Superior temporal gyrus (tissue), 1 donor: ENCODE measurements at regions not wholly inside any gene's neighbourhood (a gene's known extent, or its start where the extent isn't known, plus 50 kb on each side); places are given as distances from the start of the nearest gene placed in this dataset.
A peak's percentile ranks its signal among the peaks of the same experiment; 100 is the strongest.

Experiments
- DNase-seq: peaks from one replicate; pipeline ENCODE4 v3.0.0-alpha.2; 2016; ENCODE audit errors: extremely low spot score

DNA sequence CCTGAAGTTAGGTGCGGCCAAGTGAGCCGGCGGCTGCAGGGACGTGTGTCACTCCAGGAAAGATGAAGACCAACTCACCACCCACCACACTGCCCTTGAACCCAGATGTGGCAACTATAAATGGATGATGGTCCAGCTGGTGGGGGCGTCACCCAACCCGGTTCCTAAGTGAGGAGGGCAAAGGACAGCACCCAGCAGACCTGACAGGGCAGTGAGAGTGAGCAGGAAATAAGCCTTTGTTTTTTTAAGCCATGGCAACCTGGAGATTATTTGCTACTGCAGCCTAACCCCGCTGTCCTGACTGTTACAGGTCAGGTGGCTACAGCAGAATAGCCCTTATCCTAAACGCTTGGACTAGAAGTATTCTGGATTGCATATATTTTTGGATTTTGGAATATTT lies 228.9 kb downstream of the CTTN start:
- no peak for DNase-seq

DNA sequence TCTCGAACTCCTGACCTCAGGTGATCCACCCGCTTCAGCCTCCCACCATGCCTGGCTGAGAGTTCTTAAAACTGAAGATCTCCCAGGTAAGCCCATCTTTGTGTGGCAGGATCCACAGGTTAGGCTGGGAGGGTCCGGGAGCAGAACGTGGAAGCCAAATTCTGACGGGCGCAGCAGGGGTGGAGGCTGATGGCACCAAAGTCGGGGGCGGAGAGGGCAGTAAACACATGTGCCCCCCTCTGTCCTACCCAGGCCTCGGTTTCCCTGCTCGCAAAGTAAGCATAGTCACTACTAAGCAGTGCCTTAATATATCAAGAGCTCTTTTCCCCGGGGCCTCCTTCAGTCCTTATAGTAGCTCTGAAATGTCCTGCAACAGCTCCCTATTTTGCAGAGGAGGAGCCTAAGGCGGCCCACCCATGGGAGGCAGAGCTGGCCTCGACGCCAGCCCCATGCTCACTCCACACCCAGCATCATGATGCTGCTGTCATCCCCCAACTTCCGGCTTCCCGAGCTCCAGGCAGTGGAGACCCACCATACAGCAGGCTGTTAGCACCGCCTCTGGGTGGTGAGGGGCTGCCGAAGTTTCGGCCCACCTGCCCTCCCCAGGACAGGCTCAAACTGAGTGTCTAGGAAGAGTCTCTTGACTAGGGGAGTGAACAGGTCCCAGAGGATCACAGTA lies 230.0 kb downstream of the CTTN start:
- no peak for DNase-seq

DNA sequence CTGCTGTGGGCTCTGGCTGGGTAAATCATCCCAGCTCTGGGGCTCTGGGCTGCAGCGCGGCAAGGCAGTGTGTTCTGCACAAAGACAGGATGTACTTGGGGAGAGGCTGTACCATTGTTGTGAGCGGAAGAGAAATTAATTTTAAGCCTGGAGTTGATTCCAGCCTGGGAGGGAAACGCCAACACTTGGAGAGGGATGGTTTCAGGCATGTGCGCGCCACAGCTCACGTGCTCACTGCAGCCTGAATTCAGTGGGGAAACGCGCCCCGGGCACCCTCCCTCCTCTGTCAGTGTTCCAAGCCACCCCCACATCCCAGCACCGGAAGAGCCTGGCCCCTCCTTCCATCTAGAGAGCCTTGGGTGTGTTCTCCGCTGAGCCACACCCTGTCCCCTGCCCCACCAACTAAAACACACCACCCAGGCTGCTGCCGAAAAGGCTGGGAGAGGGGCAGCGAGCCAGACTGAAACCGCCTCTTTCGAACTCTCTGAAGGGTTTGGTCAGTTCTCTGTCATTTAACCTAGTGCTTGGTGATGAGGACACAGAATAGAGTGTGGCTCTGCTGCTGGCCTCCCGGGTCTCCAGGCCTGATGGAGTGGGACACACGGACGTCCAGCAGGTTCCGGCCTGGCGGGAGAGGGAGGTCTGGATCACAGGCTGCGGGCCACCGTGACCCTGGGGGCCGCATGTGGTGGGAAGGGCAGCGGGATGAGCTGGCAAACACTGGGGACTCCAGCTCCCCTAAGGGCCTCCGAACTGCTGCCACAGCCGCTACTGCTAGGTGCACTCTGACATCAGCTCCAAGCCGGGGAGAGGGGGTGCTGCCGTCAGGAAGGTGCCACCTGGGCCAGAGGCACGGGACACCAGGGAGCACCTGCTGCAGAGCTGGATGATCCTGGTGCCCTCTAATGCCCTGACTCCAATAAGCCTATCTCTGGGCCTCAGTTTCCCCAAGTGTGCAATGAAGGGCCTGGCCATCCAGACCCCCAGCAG lies 230.8 kb downstream of the CTTN start:
- DNase-seq = peak; percentile 60

DNA sequence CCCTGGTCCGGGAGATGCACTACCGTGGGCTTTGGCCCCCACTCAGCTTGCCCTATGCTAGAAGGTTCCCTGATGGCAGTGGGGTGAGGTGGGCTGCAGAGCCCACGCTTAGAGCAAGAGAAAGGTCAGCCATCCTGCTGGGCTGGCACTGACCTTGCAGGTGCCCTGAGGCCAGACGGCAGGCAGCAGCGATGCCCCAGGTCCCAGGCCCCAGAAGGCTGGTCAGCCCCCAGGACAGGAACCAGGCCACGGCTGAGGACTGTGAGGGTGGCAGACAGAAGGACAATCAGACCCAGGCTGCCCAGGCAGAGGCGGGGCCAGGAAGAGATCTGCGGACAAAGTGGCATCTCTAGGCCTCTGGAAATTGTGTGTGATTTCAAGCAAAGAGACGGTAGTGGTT lies 231.7 kb downstream of the CTTN start:
- DNase-seq = no peak

DNA sequence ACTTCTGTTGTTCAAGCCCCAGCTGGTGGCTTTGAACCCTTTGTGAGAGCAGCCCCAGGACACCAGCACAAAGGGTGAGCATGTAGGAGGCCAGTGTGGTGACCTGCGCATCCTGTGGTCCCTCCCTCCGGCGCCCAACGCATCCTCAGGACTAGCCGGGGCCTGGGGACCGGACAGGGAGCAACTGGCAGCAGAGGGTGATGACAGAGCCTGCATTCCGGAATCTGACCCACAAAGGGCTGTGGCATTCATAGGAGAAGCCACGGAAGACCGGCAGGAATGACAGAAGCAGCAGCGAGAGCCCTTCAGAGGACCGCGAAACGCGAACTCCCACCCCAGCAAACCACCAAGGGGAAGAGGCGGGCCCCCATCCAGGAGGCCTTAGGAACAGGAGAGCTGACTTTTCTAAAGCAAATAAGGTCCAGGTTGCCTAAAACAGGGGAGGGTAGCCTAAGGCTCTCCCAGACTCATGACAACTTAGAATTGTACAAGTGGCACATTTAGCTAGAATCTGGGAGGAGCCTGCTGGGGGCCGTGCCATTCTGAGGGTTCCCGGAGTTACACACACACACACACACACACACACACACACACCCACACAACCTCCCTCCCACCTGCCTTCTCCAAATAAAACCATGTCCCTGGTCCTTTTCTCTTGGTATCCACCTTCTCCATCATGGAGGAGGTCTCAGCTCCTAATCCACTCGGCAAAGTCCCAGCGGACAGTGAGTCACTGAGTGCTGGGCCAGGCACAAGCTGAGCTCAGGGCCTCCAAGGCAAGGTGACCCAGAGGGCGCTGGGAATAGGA lies 232.7 kb downstream of the CTTN start:
- no peak for DNase-seq

DNA sequence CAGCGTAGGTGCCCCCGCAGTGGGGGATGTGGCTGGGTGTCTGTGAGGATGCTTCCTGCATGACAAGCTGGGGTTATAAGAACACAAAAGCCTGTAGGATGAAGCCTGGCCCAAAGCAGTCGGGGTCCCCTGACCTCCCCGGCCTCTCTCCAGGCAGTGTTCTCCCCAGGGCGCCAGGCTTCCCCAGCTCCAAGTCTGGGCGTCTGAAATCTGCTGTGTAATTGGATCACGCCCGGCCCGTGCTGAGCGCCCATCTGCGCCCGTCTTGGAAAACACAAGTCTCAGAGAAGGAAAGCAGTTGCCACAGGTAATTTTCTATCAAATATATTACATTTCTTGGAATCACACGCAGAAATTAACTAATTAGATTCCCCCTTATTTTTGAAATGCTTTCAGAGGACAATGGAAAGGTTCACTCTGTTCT lies 233.3 kb downstream of the CTTN start:
- DNase-seq = no peak

DNA sequence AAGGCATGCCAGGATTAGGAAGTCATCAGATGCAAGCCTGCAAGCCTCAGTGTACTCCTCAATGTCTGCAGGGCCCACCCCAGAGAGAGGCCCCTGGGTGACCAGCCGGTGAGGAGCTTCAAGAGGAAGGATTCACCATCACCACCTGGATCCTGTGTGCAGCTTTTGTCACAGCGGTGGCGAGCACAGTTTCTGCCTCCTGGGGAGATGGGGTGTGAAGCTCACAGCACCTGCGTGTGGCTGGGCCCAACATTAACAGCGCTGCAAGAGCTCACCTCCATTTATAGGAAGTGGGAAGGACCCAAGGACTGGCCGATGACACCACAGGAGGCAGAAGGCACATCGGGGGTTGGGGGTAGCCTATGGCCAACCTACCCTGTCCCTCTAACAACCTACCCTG lies 235.3 kb downstream of the CTTN start:
- DNase-seq = no peak

DNA sequence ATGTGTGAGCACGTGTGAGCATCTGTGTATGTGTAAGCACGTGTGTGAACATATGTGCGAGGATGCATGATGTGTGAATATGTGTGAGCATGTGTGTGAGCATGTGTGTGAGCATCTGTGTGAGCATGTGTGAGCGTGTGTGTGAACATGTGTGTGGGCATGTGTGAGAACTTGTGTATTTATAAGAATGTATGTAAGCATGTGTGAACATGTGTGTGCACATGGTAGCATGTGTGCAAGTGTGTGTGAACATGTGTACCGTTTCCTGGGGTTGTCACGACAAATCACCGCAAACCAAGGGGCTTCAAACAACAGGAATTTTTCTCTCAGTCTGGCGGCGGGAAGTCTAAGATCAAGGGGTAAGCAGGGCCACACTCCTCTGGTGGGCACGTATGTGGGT lies 238.3 kb downstream of the CTTN start:
- DNase-seq = no peak

DNA sequence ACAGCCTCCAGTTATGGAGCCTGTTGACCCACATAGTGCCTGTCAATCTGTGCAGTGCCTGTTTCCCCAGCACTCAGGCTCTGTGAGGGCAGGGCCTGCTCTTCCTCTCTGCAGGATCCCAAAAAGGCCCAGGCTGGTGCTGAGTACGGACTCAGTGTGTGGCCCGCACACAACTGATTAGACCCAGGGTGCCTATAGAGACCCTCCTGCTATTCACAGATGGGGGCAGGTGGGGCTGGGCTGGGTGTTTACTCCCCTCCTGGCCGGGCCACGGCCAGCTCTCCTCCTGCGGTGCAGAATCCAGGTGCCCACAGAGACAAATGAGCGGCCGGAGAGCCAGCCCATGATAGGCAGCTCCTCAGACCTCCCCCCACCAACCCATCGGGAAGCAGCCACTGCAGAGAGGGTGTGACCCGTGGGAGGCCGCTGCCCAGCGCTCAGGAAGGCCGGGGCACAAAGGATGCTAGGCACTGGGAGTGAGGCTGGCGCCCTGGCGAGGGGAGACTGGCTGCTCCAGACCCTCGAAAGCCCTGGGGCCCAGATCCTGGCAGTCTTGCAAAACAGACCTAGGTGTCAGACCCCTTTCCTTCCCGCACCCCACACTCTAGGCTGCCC lies 239.0 kb downstream of the CTTN start:
- DNase-seq = no peak

DNA sequence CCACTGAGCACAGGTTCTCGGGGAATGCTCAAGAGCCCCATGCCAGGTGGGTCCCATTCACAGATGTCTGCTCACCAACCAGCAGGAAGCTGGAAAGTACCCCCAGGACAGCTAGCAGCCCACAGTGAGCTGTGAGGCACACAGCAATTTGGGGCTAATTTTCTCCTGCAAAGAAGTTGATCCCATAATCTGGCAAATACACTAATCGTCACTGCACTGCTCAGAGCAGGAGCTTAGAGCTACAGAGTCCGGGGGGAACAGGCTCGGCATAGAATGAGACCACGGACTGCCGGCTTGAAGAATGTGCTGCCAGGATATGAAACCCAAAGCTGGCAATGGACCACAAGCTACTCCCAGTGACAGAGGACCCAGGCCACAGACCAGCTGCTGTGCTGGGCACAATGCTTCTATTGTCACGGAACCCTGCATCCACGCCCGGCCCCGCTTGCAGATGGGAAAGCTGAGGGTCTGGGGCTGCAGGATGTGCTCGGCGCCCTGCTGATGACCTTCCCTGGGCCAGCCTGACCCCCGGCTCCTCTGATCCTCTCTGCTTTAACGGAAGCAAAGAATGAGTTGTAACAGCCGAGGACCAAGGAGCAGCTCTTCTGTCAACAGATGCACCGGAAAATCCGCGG lies 239.7 kb downstream of the CTTN start:
- peak; percentile 86 for DNase-seq

DNA sequence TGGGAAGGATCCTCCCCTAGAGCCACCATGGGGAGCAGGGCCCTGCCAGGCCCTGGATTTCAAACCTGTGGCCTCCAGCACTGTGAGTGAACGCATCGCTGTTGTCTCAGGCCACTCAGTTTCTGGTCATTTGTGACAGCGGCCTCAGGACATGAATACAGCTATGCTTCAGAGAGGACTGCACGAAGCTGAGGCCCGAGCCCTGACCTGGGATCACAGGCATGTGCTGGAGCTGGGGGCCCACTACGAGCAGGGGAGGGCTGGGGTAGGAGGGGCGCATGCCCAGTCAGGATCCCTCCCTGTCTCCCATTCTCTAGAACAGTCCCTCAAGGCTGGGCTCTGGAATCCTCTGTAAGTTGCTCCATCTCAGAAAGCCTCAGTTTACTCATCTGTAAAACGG lies 242.1 kb downstream of the CTTN start:
- DNase-seq = no peak

DNA sequence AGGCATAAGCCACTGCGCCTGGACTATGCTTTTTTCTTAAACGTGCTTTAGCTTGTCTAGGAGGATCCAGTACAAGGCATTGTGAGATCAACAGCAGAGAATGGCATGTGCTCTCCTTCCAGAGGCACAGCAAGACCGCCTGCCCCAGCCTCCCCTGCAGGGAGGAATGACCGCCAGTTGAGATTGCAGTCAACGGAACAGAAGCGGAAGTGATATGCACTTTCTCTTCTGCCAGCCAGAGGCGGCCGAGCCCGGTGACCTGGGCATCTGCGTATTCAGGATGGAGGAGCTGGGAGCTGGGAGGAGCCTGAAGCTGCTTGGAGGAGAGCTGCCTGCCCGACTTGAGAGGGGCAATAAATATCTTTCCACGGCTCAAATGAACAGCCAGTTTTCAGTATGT lies 243.0 kb downstream of the CTTN start:
- no peak for DNase-seq

DNA sequence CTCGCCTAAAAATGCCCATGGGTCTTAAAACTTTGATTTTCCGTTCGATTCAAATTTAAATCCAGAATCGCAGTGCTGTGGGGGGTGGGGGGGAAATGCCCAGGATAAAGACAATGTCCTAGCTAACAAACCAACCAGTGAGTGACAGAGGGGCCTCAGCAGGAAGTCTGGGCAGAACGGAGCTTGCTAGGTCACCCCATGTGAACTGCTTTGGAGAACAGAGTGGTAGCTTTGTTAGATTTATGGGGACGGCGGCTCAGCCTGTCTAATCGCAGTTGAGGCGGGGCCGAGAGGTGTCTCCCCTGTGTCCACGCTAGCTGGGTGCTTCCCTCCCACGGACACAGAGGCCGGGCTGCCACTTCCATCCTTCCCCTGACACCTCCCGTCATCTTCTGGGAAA lies 243.9 kb downstream of the CTTN start:
- no peak for DNase-seq

DNA sequence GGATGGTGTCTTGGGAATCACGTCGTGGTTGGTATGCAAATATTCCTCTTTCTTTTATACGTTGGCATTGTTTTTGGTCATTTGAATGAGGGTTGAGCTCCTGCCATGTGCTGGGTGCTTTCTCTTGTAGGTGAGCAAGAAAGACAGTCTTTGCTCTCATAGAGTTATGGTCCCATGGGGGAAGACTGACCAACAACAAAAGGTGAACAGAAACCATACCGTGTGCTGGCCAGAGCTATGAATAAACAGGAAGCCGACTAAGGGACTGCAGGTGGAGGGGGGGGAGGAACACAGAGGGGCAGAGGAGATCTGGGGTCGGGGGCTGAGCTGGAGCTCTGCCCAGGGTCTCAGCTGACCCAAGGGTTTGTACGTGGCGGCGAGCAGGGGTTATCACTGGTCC lies 245.3 kb downstream of the CTTN start:
- no peak for DNase-seq

DNA sequence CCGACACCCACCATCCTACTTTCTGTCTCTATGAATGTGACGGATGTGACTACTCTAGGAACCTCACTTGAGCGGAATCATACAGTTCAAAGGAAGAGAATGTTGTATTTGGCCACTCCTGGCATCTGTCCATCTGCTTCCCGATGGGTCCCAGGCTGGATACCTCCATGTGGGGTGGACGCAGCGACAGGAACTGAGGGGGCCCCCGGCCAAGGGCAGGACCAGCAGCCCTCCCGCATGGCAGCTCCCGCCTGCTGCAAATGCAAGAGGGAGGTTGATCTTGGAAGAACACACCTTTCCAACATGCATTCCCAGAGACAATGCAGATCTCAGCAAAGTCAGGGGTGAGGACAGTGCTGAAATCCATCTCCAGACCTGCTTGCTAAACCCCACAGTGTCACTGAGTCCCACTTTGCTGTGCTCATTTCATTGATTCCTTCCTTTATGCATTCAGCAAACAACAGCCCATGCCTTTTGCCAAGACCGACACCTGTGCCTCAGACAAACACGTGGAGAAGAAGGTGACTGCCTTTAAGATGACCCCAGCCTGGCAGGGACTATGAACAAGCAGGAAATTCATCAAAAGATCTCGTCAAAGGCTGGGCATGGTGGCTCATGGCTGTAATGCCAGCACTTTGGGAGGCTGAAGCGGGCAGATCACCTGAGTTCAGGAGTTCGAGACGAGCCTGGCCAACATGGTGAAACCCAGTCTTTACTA lies 246.2 kb downstream of the CTTN start:
- DNase-seq = no peak

DNA sequence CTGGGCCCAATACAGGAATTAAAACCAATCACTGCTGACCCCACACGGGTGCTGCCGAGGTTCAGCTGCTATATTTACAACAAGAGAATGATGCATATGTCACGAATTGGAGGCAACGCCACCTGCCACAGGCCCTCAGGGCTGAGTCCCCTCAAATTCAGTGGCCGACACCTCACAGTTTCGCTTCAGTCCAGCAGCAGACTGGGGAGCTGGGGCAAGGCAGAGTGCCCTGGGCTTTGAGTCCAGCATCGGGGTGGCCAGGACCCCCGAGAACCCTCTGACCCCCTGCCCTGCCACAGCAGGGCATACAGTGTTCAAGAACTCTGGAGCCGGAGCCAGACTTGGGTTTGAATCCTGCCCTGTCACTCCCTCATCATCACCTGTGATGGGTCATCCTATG lies 247.2 kb downstream of the CTTN start:
- DNase-seq = no peak

DNA sequence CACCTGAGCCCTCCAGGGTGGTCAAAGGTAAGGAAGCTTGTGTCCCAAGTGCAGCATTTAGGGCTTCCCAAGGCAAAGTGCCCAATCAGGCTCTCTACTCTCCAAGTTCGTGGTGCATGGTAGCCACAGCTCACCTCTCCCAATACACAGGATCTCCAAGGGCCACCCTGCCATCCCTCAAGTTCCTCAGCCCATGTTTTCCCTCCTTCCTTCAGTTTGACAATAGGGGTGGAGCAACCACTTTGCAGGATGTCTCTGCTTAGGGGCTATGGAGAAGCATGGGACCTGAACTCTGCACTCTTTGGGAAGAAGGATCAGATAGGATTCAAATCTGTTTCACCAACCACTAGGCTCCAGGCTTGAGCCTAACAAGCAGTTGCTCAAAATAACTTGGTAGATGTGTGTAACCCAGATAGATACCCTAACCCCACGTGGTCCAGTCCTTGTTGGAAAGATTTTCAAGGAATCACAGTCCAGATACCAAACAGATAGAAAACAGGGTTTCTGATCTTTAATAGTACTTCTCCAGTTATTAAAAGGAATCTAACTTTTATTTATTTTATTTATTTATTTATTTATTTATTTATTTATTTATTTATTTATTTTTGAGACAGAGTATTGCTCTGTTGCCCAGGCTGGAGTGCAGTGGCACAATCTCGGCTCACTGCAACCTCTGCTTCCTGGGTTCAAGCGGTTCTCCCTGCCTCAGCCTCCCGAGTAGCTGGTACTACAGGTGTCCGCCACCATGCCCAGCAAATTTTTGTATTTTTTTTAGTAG lies 248.1 kb downstream of the CTTN start:
- DNase-seq = no peak

DNA sequence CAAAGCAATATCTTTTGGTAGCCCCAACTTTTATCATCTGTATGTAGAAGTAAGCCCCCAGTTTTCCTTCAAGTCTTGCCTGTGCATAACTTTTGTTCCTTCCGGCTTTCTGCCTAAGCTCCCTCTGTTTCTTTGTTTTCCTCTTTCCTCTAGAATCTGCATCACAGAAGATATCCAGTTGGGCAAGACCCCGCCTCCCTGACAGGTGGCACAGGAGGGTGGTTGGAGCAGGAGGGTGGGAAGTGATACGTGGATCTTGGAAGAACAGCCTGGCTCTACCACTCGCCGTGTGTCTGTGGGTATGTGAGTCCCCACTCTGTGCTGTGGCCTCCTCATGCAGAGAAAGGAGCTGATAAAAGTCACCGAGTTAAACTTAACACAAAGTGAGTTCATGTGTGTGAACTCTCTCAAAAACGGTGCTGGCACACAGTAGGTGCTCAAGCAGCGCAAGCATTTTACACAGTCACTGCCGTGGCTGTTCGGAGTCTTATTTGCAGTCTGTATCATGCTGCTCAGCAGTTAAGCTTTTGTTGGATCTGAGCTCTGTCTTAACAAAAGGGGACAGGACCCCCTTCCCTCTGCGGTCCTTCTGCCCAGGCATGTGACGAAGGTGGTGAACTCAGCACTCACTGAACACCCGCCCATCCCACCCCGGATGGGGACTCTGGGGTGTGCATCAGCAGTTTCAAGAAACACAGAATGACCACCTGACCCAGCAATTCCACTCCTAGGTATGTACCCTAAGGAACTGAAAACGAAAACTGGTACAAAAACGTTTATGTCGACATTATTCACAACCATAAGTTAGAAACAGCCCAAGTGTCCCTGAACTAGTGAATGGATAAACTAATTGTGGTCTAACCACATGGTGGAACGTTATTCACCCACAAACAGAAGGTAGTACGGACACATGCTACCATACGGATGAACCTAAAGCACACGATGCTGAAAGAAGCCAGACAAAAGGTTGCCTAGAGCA lies 249.1 kb downstream of the CTTN start:
- DNase-seq = no peak
